HepG2 (cell line): ENCODE measurements at regions not wholly inside any gene's neighbourhood (a gene's known extent, or its start where the extent isn't known, plus 50 kb on each side); places are given as distances from the start of the nearest gene placed in this dataset.
"Not testable (repeated sequence)": the region's sequence is repeated elsewhere in the genome, so short reads cannot be mapped to it uniquely, and the experiment has no call there.

Source experiments
- ATAC-seq: fragments of 200-7000 bp; cut with Tn5 transposase; 3 replicates; pipeline ENCODE4 v1.9.1; 2020; ENCODE audit warnings: mild to moderate bottlenecking, moderate library complexity
- BruUV-seq: library from RNA; stranded (reverse); fragments of 400-500 nt; replicated peaks from 2 replicates; lab custom pipeline; 2021; lab: Mats Ljungman, UMichigan
- CTCF ChIA-PET: fragments of 300-600 bp; formaldehyde crosslinking; extraction: SDS; loops from one replicate; lab custom pipeline; 2021; ENCODE audit warnings: low total read pairs, inconsistent platforms, low intra/inter-chr PET ratio; lab: Yijun Ruan, JAX
- POLR2A ChIA-PET: fragments of 350-600 bp; sonication (Branson Sonifier 250); formaldehyde crosslinking; loops from one replicate; lab custom pipeline; 2020; ENCODE audit warnings: antibody characterized with exemption, inconsistent platforms; lab: Yijun Ruan, JAX
- DNase-seq: peaks from one replicate; pipeline ENCODE4 v3.0.0-alpha.2; 2015; ENCODE audit warnings: low spot score
- FAIRE-seq: peaks from 3 replicates; lab custom pipeline; 2011; peaks lifted over from hg19 to GRCh38; lab: Jason Lieb, UNC
- H2AFZ ChIP-seq: one replicate; pipeline ENCODE4 v1.6.1; 2011; ENCODE audit warnings: low read length, inconsistent platforms
- H3K27ac ChIP-seq: fragments of 300-600 bp; 3 replicates; pipeline ENCODE4 v1.8.0; 2011; ENCODE audit warnings: mixed run types, mild to moderate bottlenecking, mixed read lengths, low read length, inconsistent platforms; ENCODE audit not compliant: insufficient read depth; ENCODE audit errors: extremely low read length
- H3K27me3 ChIP-seq, 2 experiments: fragments of 200-600 bp in 1 of 2; 2 replicates in 1 of 2; 3 replicates in 1 of 2; pipeline versions ENCODE4 v1.6.0 to v1.8.0; 2011; ENCODE audit warnings: low read length in 2 of 2, mild to moderate bottlenecking in 2 of 2, moderate library complexity in 2 of 2, inconsistent platforms in 1 of 2; ENCODE audit not compliant: insufficient read depth in 2 of 2, control insufficient read depth in 1 of 2
- H3K36me3 ChIP-seq, 2 experiments: fragments of 200-600 bp in 1 of 2; replicated peaks in 1 of 2; 2 replicates in 1 of 2; 3 replicates in 1 of 2; pipeline versions ENCODE4 v1.5.1 to v1.8.0; 2011; ENCODE audit warnings: low read length in 2 of 2, inconsistent platforms in 1 of 2; ENCODE audit not compliant: insufficient read depth in 2 of 2, control insufficient read depth in 1 of 2
- H3K4me1 ChIP-seq: 2 replicates; pipeline ENCODE4 v1.5.1; 2012; ENCODE audit warnings: low read length, inconsistent platforms; ENCODE audit not compliant: insufficient read depth
- H3K4me2 ChIP-seq: 2 replicates; pipeline ENCODE4 v1.6.0; 2011; ENCODE audit warnings: low read depth, low read length, inconsistent platforms
- H3K4me3 ChIP-seq, 3 experiments: fragments of 200-600 bp in 1 of 3; sonication (generic), shearing (Covaris generic) in 1 of 3; replicated peaks in 1 of 3; 2 replicates each; pipeline ENCODE4 v1.5.1; 2011 to 2016; ENCODE audit warnings: low read length in 3 of 3, inconsistent platforms in 2 of 3, low read depth in 2 of 3, mild to moderate bottlenecking in 2 of 3, control low read depth in 1 of 3, mixed read lengths in 1 of 3; ENCODE audit not compliant: insufficient read depth in 1 of 3
- H3K79me2 ChIP-seq: one replicate; pipeline ENCODE4 v1.6.1; 2011; ENCODE audit warnings: low read length, inconsistent platforms; ENCODE audit not compliant: insufficient read depth
- H3K9ac ChIP-seq: 2 replicates; pipeline ENCODE4 v1.6.0; 2011; ENCODE audit warnings: mild to moderate bottlenecking, low read depth, low read length, inconsistent platforms; ENCODE audit not compliant: insufficient read depth
- H3K9me3 ChIP-seq: 2 replicates; pipeline ENCODE4 v1.5.1; 2012; ENCODE audit warnings: mild to moderate bottlenecking, low read length
- H4K20me1 ChIP-seq: 2 replicates; pipeline ENCODE4 v1.6.0; 2011; ENCODE audit warnings: inconsistent platforms, mild to moderate bottlenecking, low read length, moderate library complexity; ENCODE audit not compliant: insufficient read depth
- HOXA7 ChIP-seq: sonication (generic); formaldehyde crosslinking; IDR thresholded peaks from 2 replicates; pipeline ENCODE4 v1.8.1; 2022; ENCODE audit warnings: mild to moderate bottlenecking, missing genetic modification reagents, moderate library complexity
- WGBS: methylation state at CpG from one replicate; pipeline ENCODE4 v1.1.6; 2017; ENCODE audit warnings: low lambda C conversion rate; 5-methylcytosine and 5-hydroxymethylcytosine counted together
- in situ Hi-C: cut with HindIII; loops from 2 replicates; pipeline ENCODE4 v1.10.0; 2017; ENCODE audit warnings: low pct_unique_long_range_greater_than_20kb; ENCODE audit not compliant: extremely low pct_ligation_motif_present
- intact Hi-C: fragments of 100-400 bp; cut with micrococcal nuclease; formaldehyde crosslinking; loops from one replicate; pipeline ENCODE4 v1.10.0; 2022; ENCODE audit not compliant: unreplicated experiment

- no peak for TF ChIP-seq HOXA7 (CRISPR knock-in tag)
These were observed 430.4 kb downstream of the TFEC start (continued) for GRCh38 chr7:115600207-115600606.

- POLR2A ChIA-PET, H3K9ac ChIP-seq, BruUV-seq, intact Hi-C loops, H3K36me3 ChIP-seq, H3K4me3 ChIP-seq, in situ Hi-C loops, H3K9me3 ChIP-seq, CTCF ChIA-PET, FAIRE-seq, H3K27ac ChIP-seq, DNase-seq, ATAC-seq, H3K4me2 ChIP-seq, H3K79me2 ChIP-seq, H3K4me1 ChIP-seq, H2AFZ ChIP-seq, H4K20me1 ChIP-seq, H3K27me3 ChIP-seq: not testable (repeated sequence)
- 32% methylated on average over 2 of the region's 2 CpGs for WGBS
These were observed 431.4 kb downstream of the TFEC start for GRCh38 chr7:115599184-115599583.

GRCh38 chr7:115597220-115597619 is 433.3 kb downstream of the TFEC start:
- H3K9me3 ChIP-seq, intact Hi-C loops, H3K4me2 ChIP-seq, H3K27me3 ChIP-seq, in situ Hi-C loops, CTCF ChIA-PET, H3K79me2 ChIP-seq, FAIRE-seq, POLR2A ChIA-PET, H3K9ac ChIP-seq, H3K27ac ChIP-seq, DNase-seq, H4K20me1 ChIP-seq, H2AFZ ChIP-seq, H3K36me3 ChIP-seq, ATAC-seq, BruUV-seq, H3K4me3 ChIP-seq, H3K4me1 ChIP-seq: not testable (repeated sequence)
- 27% methylated on average over 2 of the region's 2 CpGs for WGBS
